ENCODE measurements at regions not wholly inside any gene's neighbourhood (a gene's known extent, or its start where the extent isn't known, plus 50 kb on each side); places are given as distances from the start of the nearest gene placed in this dataset.

- POLR2A ChIA-PET: no interaction called here
- no peak for TF ChIP-seq ZSCAN18 (CRISPR knock-in tag; IDR thresholded peaks at IDR 0.05)
- no peak for TF ChIP-seq USF2 (CRISPR knock-in tag; IDR thresholded peaks at IDR 0.05)
- no peak for TF ChIP-seq SOX15 (CRISPR knock-in tag; IDR thresholded peaks at IDR 0.05)
- TF ChIP-seq FOXK1 (CRISPR knock-in tag; IDR thresholded peaks at IDR 0.05): no peak
- TF ChIP-seq FOXP4 (CRISPR knock-in tag; IDR thresholded peaks at IDR 0.05): no peak
- TF ChIP-seq USF1 (CRISPR knock-in tag; IDR thresholded peaks at IDR 0.05): no peak
- no peak for TF ChIP-seq NR3C1 (CRISPR knock-in tag; conservative IDR thresholded peaks at IDR 0.05; ENCODE audit: low read depth)
- no peak for TF ChIP-seq TCF7 (CRISPR knock-in tag; IDR thresholded peaks at IDR 0.05; ENCODE audit: low read depth)
- no peak for TF ChIP-seq GRHL2 (CRISPR knock-in tag; IDR thresholded peaks at IDR 0.05; ENCODE audit: insufficient replicate concordance, severe bottlenecking)
- no peak for TF ChIP-seq TEAD4 (CRISPR knock-in tag; IDR thresholded peaks at IDR 0.05)
- no peak for TF ChIP-seq GABPB1 (CRISPR knock-in tag; IDR thresholded peaks at IDR 0.05)
- TF ChIP-seq OVOL2 (CRISPR knock-in tag; IDR thresholded peaks at IDR 0.05; ENCODE audit: borderline replicate concordance): no peak
- TF ChIP-seq ZNF425 (CRISPR knock-in tag; conservative IDR thresholded peaks at IDR 0.05): no peak
- TF ChIP-seq PRRX2 (CRISPR knock-in tag; IDR thresholded peaks at IDR 0.05): no peak
- no peak for TF ChIP-seq ZNF219 (CRISPR knock-in tag; IDR thresholded peaks at IDR 0.05; ENCODE audit: borderline replicate concordance)
- TF ChIP-seq ZNF232 (CRISPR knock-in tag; IDR thresholded peaks at IDR 0.05): no peak
- CTCF ChIA-PET: no interaction called here
- no peak overlapping the region for H3K27ac Mint-ChIP-seq
- no peak overlapping the region for H3K4me3 Mint-ChIP-seq
- H3K9me3 Mint-ChIP-seq: no peaks in the 10 kb centered on the region
- no peaks in the 10 kb centered on the region for H3K36me3 Mint-ChIP-seq
- no peak for ATAC-seq
- no peaks in the 10 kb centered on the region for H3K27me3 Mint-ChIP-seq (ENCODE audit: low read depth)
- H3K4me1 Mint-ChIP-seq: 0 out of 2 replicates have a peak, but pooled peaks cover under 1% of the 10 kb centered on the region
- DNase-seq (ENCODE audit: low spot score): no peak
Observed at GRCh38 chr4:123471655-123472369, 75.2 kb downstream of the SPRY1 start.

GRCh38 chr4:123474817-123475216, 78.2 kb downstream of the SPRY1 start:
- POLR2A ChIA-PET: no interaction called here
- peaks cover 23% of the 10 kb centered on the region for H3K4me1 Mint-ChIP-seq
- no peak for DNase-seq (ENCODE audit: low spot score)
- H3K9me3 Mint-ChIP-seq: no peaks in the 10 kb centered on the region
- CTCF ChIA-PET: no interaction called here
- H3K27me3 Mint-ChIP-seq (ENCODE audit: low read depth): no peaks in the 10 kb centered on the region
- no peak for ATAC-seq
- no peak overlapping the region for H3K27ac Mint-ChIP-seq
- H3K36me3 Mint-ChIP-seq: no peaks in the 10 kb centered on the region
- H3K4me3 Mint-ChIP-seq: no peak overlapping the region
- no peak for TF ChIP-seq STAT6 (CRISPR knock-in tag; conservative IDR thresholded peaks at IDR 0.05; ENCODE audit: low read depth)
- no peak for TF ChIP-seq NR2C2 (CRISPR knock-in tag; IDR thresholded peaks at IDR 0.05)
- TF ChIP-seq ZNF416 (CRISPR knock-in tag; IDR thresholded peaks at IDR 0.05): no peak
- no peak for TF ChIP-seq ATF2 (CRISPR knock-in tag; IDR thresholded peaks at IDR 0.05; ENCODE audit: borderline replicate concordance, low read depth)
- TF ChIP-seq FOXJ3 (CRISPR knock-in tag; IDR thresholded peaks at IDR 0.05; ENCODE audit: borderline replicate concordance): no peak

Measured in WTC11 (cell line).